ENCODE measurements at regions not wholly inside any gene's neighbourhood (a gene's known extent, or its start where the extent isn't known, plus 50 kb on each side); places are given as distances from the start of the nearest gene placed in this dataset.

- Histone ChIP-seq H3K9me3 (ENCODE audit: control insufficient read depth, insufficient read depth, low read length) (no peaks in the 10 kb centered on the region), H3K9ac (ENCODE audit: low read depth, low read length) (no peak overlapping the region), H3K4me3 (ENCODE audit: low read depth, low read length) (no peak overlapping the region), H3K27me3 (ENCODE audit: control insufficient read depth, insufficient read depth, low read length) (no peaks in the 10 kb centered on the region), H3K36me3 (ENCODE audit: control insufficient read depth, insufficient read depth, low read length) (no peaks in the 10 kb centered on the region), H3K4me1 (ENCODE audit: control insufficient read depth, insufficient read depth, low read length) (peaks cover 6% of the 10 kb centered on the region)
Measured at GRCh38 chr18:32848826-32849225, 76.0 kb upstream of the KLHL14 start.

- Histone ChIP-seq H3K4me3 (ENCODE audit: low read depth, low read length) (no peak overlapping the region), H3K36me3 (ENCODE audit: control insufficient read depth, insufficient read depth, low read length) (no peaks in the 10 kb centered on the region), H3K27me3 (ENCODE audit: control insufficient read depth, insufficient read depth, low read length) (no peaks in the 10 kb centered on the region), H3K4me1 (ENCODE audit: control insufficient read depth, insufficient read depth, low read length) (peaks cover 6% of the 10 kb centered on the region), H3K9me3 (ENCODE audit: control insufficient read depth, insufficient read depth, low read length) (no peaks in the 10 kb centered on the region), H3K9ac (ENCODE audit: low read depth, low read length) (no peak overlapping the region)
Measured at GRCh38 chr18:32847691-32848090, 74.9 kb upstream of the KLHL14 start.

GRCh38 chr18:32846896-32847295, 74.1 kb upstream of the KLHL14 start:
- Histone ChIP-seq H3K9ac (ENCODE audit: low read depth, low read length) (no peak overlapping the region), H3K27me3 (ENCODE audit: control insufficient read depth, insufficient read depth, low read length) (no peaks in the 10 kb centered on the region), H3K4me1 (ENCODE audit: control insufficient read depth, insufficient read depth, low read length) (peaks cover 6% of the 10 kb centered on the region), H3K36me3 (ENCODE audit: control insufficient read depth, insufficient read depth, low read length) (no peaks in the 10 kb centered on the region), H3K9me3 (ENCODE audit: control insufficient read depth, insufficient read depth, low read length) (no peaks in the 10 kb centered on the region), H3K4me3 (ENCODE audit: low read depth, low read length) (no peak overlapping the region)

- Histone ChIP-seq H3K9me3 (ENCODE audit: control insufficient read depth, insufficient read depth, low read length) (no peaks in the 10 kb centered on the region), H3K4me3 (ENCODE audit: low read depth, low read length) (no peak overlapping the region), H3K27me3 (ENCODE audit: control insufficient read depth, insufficient read depth, low read length) (no peaks in the 10 kb centered on the region), H3K9ac (ENCODE audit: low read depth, low read length) (no peak overlapping the region), H3K36me3 (ENCODE audit: control insufficient read depth, insufficient read depth, low read length) (no peaks in the 10 kb centered on the region), H3K4me1 (ENCODE audit: control insufficient read depth, insufficient read depth, low read length) (peaks cover 5% of the 10 kb centered on the region)
Measured at GRCh38 chr18:32840962-32841361, 68.1 kb upstream of the KLHL14 start.

GRCh38 chr18:32835951-32836350, 63.1 kb upstream of the KLHL14 start:
- Histone ChIP-seq H3K9ac (ENCODE audit: low read depth, low read length) (no peak overlapping the region), H3K4me1 (ENCODE audit: control insufficient read depth, insufficient read depth, low read length) (peaks cover under 1% of the 10 kb centered on the region), H3K4me3 (ENCODE audit: low read depth, low read length) (no peak overlapping the region), H3K27me3 (ENCODE audit: control insufficient read depth, insufficient read depth, low read length) (no peaks in the 10 kb centered on the region), H3K36me3 (ENCODE audit: control insufficient read depth, insufficient read depth, low read length) (no peaks in the 10 kb centered on the region), H3K9me3 (ENCODE audit: control insufficient read depth, insufficient read depth, low read length) (no peaks in the 10 kb centered on the region)

- H3K36me3 ChIP-seq (ENCODE audit: control insufficient read depth, insufficient read depth, low read length) = no peaks in the 10 kb centered on the region
- H3K9ac ChIP-seq (ENCODE audit: low read depth, low read length) = no peak overlapping the region
- no peaks in the 10 kb centered on the region for H3K27me3 ChIP-seq (ENCODE audit: control insufficient read depth, insufficient read depth, low read length)
- no peaks in the 10 kb centered on the region for H3K9me3 ChIP-seq (ENCODE audit: control insufficient read depth, insufficient read depth, low read length)
- H3K4me3 ChIP-seq (ENCODE audit: low read depth, low read length) = no peak overlapping the region
- no peaks in the 10 kb centered on the region for H3K4me1 ChIP-seq (ENCODE audit: control insufficient read depth, insufficient read depth, low read length)
Measured at GRCh38 chr18:32831781-32832180, 59.0 kb upstream of the KLHL14 start.

- Histone ChIP-seq H3K9ac (ENCODE audit: low read depth, low read length) (no peak overlapping the region), H3K27me3 (ENCODE audit: control insufficient read depth, insufficient read depth, low read length) (no peaks in the 10 kb centered on the region), H3K4me1 (ENCODE audit: control insufficient read depth, insufficient read depth, low read length) (no peaks in the 10 kb centered on the region), H3K9me3 (ENCODE audit: control insufficient read depth, insufficient read depth, low read length) (no peaks in the 10 kb centered on the region), H3K4me3 (ENCODE audit: low read depth, low read length) (no peak overlapping the region), H3K36me3 (ENCODE audit: control insufficient read depth, insufficient read depth, low read length) (no peaks in the 10 kb centered on the region)
Measured at GRCh38 chr18:32823226-32823625, 50.4 kb upstream of the KLHL14 start.

Measured in iPS-15b (cell line).